Pancreas (tissue), 10 donors: ENCODE measurements at regions not wholly inside any gene's neighbourhood (a gene's known extent, or its start where the extent isn't known, plus 50 kb on each side); places are given as distances from the start of the nearest gene placed in this dataset.

ENCODE experiments used
- ATAC-seq, 4 donors: fragments of 200-7000 bp; cut with Tn5 transposase; one replicate each; pipeline versions ENCODE4 v1.8.0 to v1.9.1; 2020; ENCODE audit warnings: mild to moderate bottlenecking in 4 of 4, moderate library complexity in 4 of 4
- DNase-seq, 6 donors: peaks; one replicate each; pipeline ENCODE4 v3.0.0-alpha.2; 2020
- FAIRE-seq: peaks from 2 replicates; lab custom pipeline; 2012; peaks lifted over from hg19 to GRCh38; lab: Jason Lieb, UNC
- H3K27ac ChIP-seq, 4 donors: fragments of 200-600 bp; sonication (generic); 1 replicate in 3 of 4; 2 replicates in 1 of 4; pipeline versions ENCODE4 v1.5.0 to v1.8.0; 2020
- H3K27me3 ChIP-seq, 4 donors: fragments of 200-600 bp; one replicate each; pipeline ENCODE4 v1.8.0; 2021
- H3K36me3 ChIP-seq, 3 donors: fragments of 200-600 bp; sonication (generic) in 1 of 3; one replicate each; pipeline versions ENCODE4 v1.5.0 to v1.8.0; 2020 to 2021
- H3K4me1 ChIP-seq, 3 donors: fragments of 200-600 bp; one replicate each; pipeline ENCODE4 v1.8.0; 2021
- H3K4me3 ChIP-seq, 4 donors: fragments of 200-600 bp; sonication (generic) in 2 of 4; one replicate each; pipeline versions ENCODE4 v1.5.0 to v1.8.0; 2020 to 2021
- H3K9me3 ChIP-seq, 4 donors: fragments of 200-600 bp; one replicate each; pipeline ENCODE4 v1.8.0; 2021
- CTCF ChIP-seq, 4 donors: fragments of 200-600 bp; sonication (generic) in 3 of 4; IDR thresholded peaks; one replicate each; pipeline versions ENCODE4 v1.5.0 to v1.8.0; 2021; ENCODE audit warnings: antibody characterized with exemption in 4 of 4
- whole genome bisulfite sequencing, 2 donors: extraction: QIAGEN DNeasy Blood & Tissue Kit; methylation state at CpG; one replicate each; pipeline ENCODE4 v1.1.7; 2013; 5-methylcytosine and 5-hydroxymethylcytosine counted together
- intact Hi-C, 3 donors: fragments of 100-400 bp; cut with DNase I; formaldehyde crosslinking; loops; one replicate each; pipeline versions ENCODE4 v1.11.1 to v1.14.2; 2022
- donor health status: healthy with polysubstance abuse.
- donor health status: DM: no; HTN: no; CAD: no; lungs with moderate emphysema.
- donor health status: DM: no; HTN: no; CAD: no.
- donor health status: control.
- donor health status: control.
- donor health status: Bipolar disorder and iron deficiency.
- donor health status: DM: yes; HTN: yes; CAD: no.
- donor health status: DM: no; HTN: no; CAD: no.
- donor health status: DM: no; HTN: no; CAD: no.
- donor health status: DM: yes; HTN: yes; CAD: no.

GRCh38 chr18:75588412-75588811, 160.9 kb upstream of the SMIM21 start:
- no peaks in the 10 kb centered on the region for H3K4me1 ChIP-seq
- no peaks in the 10 kb centered on the region for H3K27me3 ChIP-seq
- no peak for FAIRE-seq
- no peak overlapping the region for H3K27ac ChIP-seq
- no peak for DNase-seq
- ATAC-seq, result no peak
- no peaks in the 10 kb centered on the region for H3K36me3 ChIP-seq
- intact Hi-C loops, result no loop called here
- TF ChIP-seq CTCF (IDR thresholded peaks at IDR 0.05), result no peak
- no peak overlapping the region for H3K4me3 ChIP-seq
- WGBS, 2 donors, result 75 to 87% methylated on average over 16 of the region's 16 CpGs
- H3K9me3 ChIP-seq, result peaks cover 0 to 3% (median 0%) of the 10 kb centered on the region in 4 donors

GRCh38 chr18:75587131-75587530, 159.6 kb upstream of the SMIM21 start:
- H3K9me3 ChIP-seq, result no peaks in the 10 kb centered on the region
- H3K27ac ChIP-seq, result no peak overlapping the region
- no peaks in the 10 kb centered on the region for H3K4me1 ChIP-seq
- 73 to 77% methylated on average over 6 of the region's 6 CpGs for WGBS, 2 donors
- H3K36me3 ChIP-seq, result no peaks in the 10 kb centered on the region
- FAIRE-seq (no peak), ATAC-seq (no peak), DNase-seq (no peak)
- H3K27me3 ChIP-seq, result no peaks in the 10 kb centered on the region
- no peak for TF ChIP-seq CTCF (IDR thresholded peaks at IDR 0.05)
- intact Hi-C loops, result no loop called here
- H3K4me3 ChIP-seq, result no peak overlapping the region

- WGBS, 2 donors, result 64 to 76% methylated on average over 9 of the region's 9 CpGs
- Histone ChIP-seq H3K36me3 (no peaks in the 10 kb centered on the region), H3K4me1 (no peaks in the 10 kb centered on the region), H3K27ac (no peak overlapping the region), H3K9me3 (no peaks in the 10 kb centered on the region), H3K27me3 (no peaks in the 10 kb centered on the region), H3K4me3 (no peak overlapping the region)
- FAIRE-seq (no peak), ATAC-seq (no peak), DNase-seq (no peak)
- intact Hi-C loops, result no loop called here
- TF ChIP-seq CTCF (IDR thresholded peaks at IDR 0.05), result no peak
Measured at GRCh38 chr18:75586130-75586889, 158.8 kb upstream of the SMIM21 start.

- FAIRE-seq (no peak), DNase-seq (no peak), ATAC-seq (no peak)
- H3K4me3 ChIP-seq, result no peak overlapping the region
- H3K9me3 ChIP-seq, result no peaks in the 10 kb centered on the region
- H3K27me3 ChIP-seq, result no peaks in the 10 kb centered on the region
- no peaks in the 10 kb centered on the region for H3K36me3 ChIP-seq
- intact Hi-C loops, result no loop called here
- 62 to 71% methylated on average over 6 of the region's 6 CpGs for WGBS, 2 donors
- TF ChIP-seq CTCF (IDR thresholded peaks at IDR 0.05), result no peak
- no peaks in the 10 kb centered on the region for H3K4me1 ChIP-seq
- H3K27ac ChIP-seq, result no peak overlapping the region
Measured at GRCh38 chr18:75582940-75583339, 155.4 kb upstream of the SMIM21 start.

- FAIRE-seq, result no peak
- TF ChIP-seq CTCF (IDR thresholded peaks at IDR 0.05), result no peak
- intact Hi-C loops, result no loop called here
Measured at GRCh38 chr18:75582406-75582821, 154.9 kb upstream of the SMIM21 start.

More at GRCh38 chr18:75582406-75582821, 154.9 kb upstream of the SMIM21 start:
- WGBS, 2 donors, result 60 to 68% methylated on average over 3 of the region's 3 CpGs
- Histone ChIP-seq H3K36me3 (no peaks in the 10 kb centered on the region), H3K9me3 (no peaks in the 10 kb centered on the region), H3K27ac (no peak overlapping the region), H3K27me3 (no peaks in the 10 kb centered on the region), H3K4me1 (no peaks in the 10 kb centered on the region), H3K4me3 (no peak overlapping the region)
- no peak for ATAC-seq
- DNase-seq, result no peak
